Type B pancreatic cell (in vitro differentiated cells): ENCODE measurements at regions not wholly inside any gene's neighbourhood (a gene's known extent, or its start where the extent isn't known, plus 50 kb on each side); places are given as distances from the start of the nearest gene placed in this dataset.
A peak's percentile ranks its signal among the peaks of the same experiment; 100 is the strongest.

Experiments
- DNase-seq: peaks from one replicate; pipeline ENCODE4 v3.0.0; 2021; ENCODE audit warnings: mixed read lengths; ENCODE audit not compliant: unreplicated experiment; ENCODE audit errors: extremely low spot score
- H3K27ac Mint-ChIP-seq: 2 replicates; pipeline ENCODE4 v1.8.0; 2021; ENCODE audit warnings: mild to moderate bottlenecking, mixed read lengths
- H3K27me3 Mint-ChIP-seq: 2 replicates; pipeline ENCODE4 v1.8.0; 2021; ENCODE audit warnings: mixed read lengths
- H3K36me3 Mint-ChIP-seq: 2 replicates; pipeline ENCODE4 v1.8.0; 2021; ENCODE audit warnings: mixed read lengths
- H3K4me1 Mint-ChIP-seq: one replicate; pipeline ENCODE4 v1.8.0; 2021; ENCODE audit warnings: mixed read lengths; ENCODE audit not compliant: unreplicated experiment
- H3K4me3 Mint-ChIP-seq: 2 replicates; pipeline ENCODE4 v1.8.0; 2021; ENCODE audit warnings: mild to moderate bottlenecking, mixed read lengths
- H3K9me3 Mint-ChIP-seq: 2 replicates; pipeline ENCODE4 v1.8.0; 2021; ENCODE audit warnings: mixed read lengths
- TF ChIP-seq, protein P1 (sequence below): fragments of 200-600 bp; sonication (generic); conservative IDR thresholded peaks from 2 replicates; pipeline ENCODE4 v1.5.0; 2021; ENCODE audit warnings: antibody characterized with exemption, mild to moderate bottlenecking

- TF ChIP-seq, protein P1, sequence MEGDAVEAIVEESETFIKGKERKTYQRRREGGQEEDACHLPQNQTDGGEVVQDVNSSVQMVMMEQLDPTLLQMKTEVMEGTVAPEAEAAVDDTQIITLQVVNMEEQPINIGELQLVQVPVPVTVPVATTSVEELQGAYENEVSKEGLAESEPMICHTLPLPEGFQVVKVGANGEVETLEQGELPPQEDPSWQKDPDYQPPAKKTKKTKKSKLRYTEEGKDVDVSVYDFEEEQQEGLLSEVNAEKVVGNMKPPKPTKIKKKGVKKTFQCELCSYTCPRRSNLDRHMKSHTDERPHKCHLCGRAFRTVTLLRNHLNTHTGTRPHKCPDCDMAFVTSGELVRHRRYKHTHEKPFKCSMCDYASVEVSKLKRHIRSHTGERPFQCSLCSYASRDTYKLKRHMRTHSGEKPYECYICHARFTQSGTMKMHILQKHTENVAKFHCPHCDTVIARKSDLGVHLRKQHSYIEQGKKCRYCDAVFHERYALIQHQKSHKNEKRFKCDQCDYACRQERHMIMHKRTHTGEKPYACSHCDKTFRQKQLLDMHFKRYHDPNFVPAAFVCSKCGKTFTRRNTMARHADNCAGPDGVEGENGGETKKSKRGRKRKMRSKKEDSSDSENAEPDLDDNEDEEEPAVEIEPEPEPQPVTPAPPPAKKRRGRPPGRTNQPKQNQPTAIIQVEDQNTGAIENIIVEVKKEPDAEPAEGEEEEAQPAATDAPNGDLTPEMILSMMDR: no peak
- Mint-ChIP-seq H3K27me3 (no peaks in the 10 kb centered on the region), H3K36me3 (no peaks in the 10 kb centered on the region), H3K27ac (no peak overlapping the region), H3K9me3 (peaks cover 11% of the 10 kb centered on the region), H3K4me3 (no peak overlapping the region), H3K4me1 (peaks cover 5% of the 10 kb centered on the region)
- no peak for DNase-seq
Measured at GRCh38 chr4:87901422-87901992, 68.7 kb downstream of the MEPE start.

DNA sequence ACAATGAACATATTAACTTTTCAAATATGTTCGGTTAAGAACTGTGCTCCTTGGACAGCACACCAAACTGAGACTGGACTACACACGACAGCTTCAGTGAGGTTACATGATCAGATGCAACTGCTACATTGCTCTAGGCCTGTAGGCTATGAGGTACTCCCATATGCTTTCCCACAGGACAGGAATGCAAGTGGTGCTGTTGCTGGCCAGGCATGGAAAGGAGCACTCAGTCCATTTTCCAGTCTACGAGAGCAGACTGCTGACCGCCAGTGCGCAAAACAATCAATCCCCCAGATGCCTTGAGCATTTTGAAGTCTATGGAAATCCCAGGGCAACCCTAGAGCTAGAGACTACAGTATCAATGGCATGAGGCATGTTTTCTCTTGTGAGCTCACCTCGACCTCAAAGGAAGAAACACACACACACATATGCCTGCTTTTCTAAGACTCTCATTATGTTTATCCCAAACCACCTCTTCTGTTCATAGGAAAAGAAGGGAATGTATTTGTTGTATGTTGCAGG, 70.8 kb upstream of the SPP1 start:
- H3K9me3 Mint-ChIP-seq: peaks cover 8% of the 10 kb centered on the region
- TF ChIP-seq, protein P1: no peak
- H3K4me3 Mint-ChIP-seq: no peak overlapping the region
- H3K36me3 Mint-ChIP-seq: peaks cover 3% of the 10 kb centered on the region
- peak overlapping the region; percentile 64 for H3K27ac Mint-ChIP-seq
- peaks cover 5% of the 10 kb centered on the region for H3K4me1 Mint-ChIP-seq
- DNase-seq: no peak
- H3K27me3 Mint-ChIP-seq: no peaks in the 10 kb centered on the region

DNA sequence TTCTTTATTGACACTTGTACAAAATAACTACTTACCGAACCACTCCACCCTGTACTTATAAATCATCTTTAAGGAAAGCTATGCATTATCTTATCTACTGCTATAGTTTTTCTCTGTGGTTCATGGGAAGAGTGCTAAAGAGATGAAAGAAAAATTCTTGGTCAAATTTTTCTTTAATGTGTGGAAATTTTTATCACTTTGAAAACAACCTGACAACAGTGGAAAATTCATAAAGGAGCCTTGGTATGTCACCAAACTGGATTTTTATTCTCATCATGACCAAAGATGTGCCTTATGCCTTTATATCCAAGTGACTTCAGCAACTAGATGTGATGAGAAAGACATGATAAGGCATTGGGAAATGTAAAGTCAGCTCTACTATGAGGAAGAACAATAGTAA, 67.2 kb upstream of the SPP1 start:
- H3K9me3 Mint-ChIP-seq: peaks cover 7% of the 10 kb centered on the region
- no peaks in the 10 kb centered on the region for H3K27me3 Mint-ChIP-seq
- peak overlapping the region; percentile 93 for H3K27ac Mint-ChIP-seq
- H3K36me3 Mint-ChIP-seq: peaks cover 3% of the 10 kb centered on the region
- peak overlapping the region; percentile 53 for H3K4me3 Mint-ChIP-seq
- TF ChIP-seq, protein P1: no peak
- H3K4me1 Mint-ChIP-seq: peaks cover 27% of the 10 kb centered on the region
- no peak for DNase-seq

DNA sequence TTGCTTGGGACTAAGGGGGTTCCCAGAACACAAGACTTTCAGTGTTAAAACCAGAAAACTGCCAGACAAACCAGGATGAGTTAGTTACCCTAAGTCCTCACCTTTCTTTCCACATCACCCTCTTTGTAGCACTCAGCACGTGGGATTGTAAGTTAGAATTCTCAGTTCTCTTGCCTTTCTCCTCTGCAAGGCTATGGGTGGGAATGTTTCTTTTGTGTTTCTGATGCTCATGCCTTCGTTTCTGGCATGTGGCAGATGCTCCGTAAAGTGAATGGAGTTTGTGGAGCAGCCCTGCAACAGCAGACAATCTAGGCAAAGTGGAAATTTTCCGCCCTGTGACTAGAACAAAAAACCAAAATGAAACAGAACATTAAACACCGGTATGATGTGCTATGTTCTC, 64.7 kb upstream of the SPP1 start:
- Mint-ChIP-seq H3K27me3 (no peaks in the 10 kb centered on the region), H3K36me3 (peaks cover 3% of the 10 kb centered on the region), H3K9me3 (peaks cover 4% of the 10 kb centered on the region), H3K27ac (peak overlapping the region; percentile 67), H3K4me1 (peaks cover 27% of the 10 kb centered on the region), H3K4me3 (peak overlapping the region; percentile 1)
- TF ChIP-seq, protein P1: no peak
- DNase-seq: no peak

- TF ChIP-seq, protein P1: no peak
- Mint-ChIP-seq H3K4me3 (peak overlapping the region; percentile 1), H3K36me3 (peaks cover 3% of the 10 kb centered on the region), H3K27ac (peak overlapping the region; percentile 67), H3K27me3 (no peaks in the 10 kb centered on the region), H3K9me3 (peaks cover 4% of the 10 kb centered on the region), H3K4me1 (peaks cover 27% of the 10 kb centered on the region)
- no peak for DNase-seq
Measured at GRCh38 chr4:87911252-87911774, 64.2 kb upstream of the SPP1 start.
